Esophagus muscularis mucosa (tissue), 4 donors: ENCODE measurements at regions not wholly inside any gene's neighbourhood (a gene's known extent, or its start where the extent isn't known, plus 50 kb on each side); places are given as distances from the start of the nearest gene placed in this dataset.

Experiments
- DNase-seq: peaks from one replicate; pipeline ENCODE4 v3.0.0-alpha.2; 2017; ENCODE audit errors: extremely low spot score
- H3K27ac ChIP-seq, 4 donors: fragments of 200-600 bp; sonication (generic); replicated peaks in 1 of 4; 1 replicate in 3 of 4; 2 replicates in 1 of 4; pipeline ENCODE4 v1.5.1; 2016 to 2019; ENCODE audit warnings: mild to moderate bottlenecking in 1 of 4
- H3K27me3 ChIP-seq, 4 donors: fragments of 200-600 bp; sonication (generic); one replicate each; pipeline versions ENCODE4 v1.5.1 to v1.6.0; 2016 to 2019
- H3K36me3 ChIP-seq, 4 donors: fragments of 200-600 bp; sonication (generic); one replicate each; pipeline ENCODE4 v1.5.1; 2016 to 2019
- H3K4me1 ChIP-seq, 4 donors: fragments of 200-600 bp; sonication (generic); one replicate each; pipeline ENCODE4 v1.5.1; 2016 to 2019
- H3K4me3 ChIP-seq, 4 donors: fragments of 200-600 bp; sonication (generic); 1 replicate in 2 of 4; 2 replicates in 2 of 4; pipeline ENCODE4 v1.5.1; 2016 to 2019; ENCODE audit warnings: mild to moderate bottlenecking in 4 of 4, moderate library complexity in 1 of 4
- H3K9me3 ChIP-seq, 4 donors: fragments of 200-600 bp; sonication (generic); 1 replicate in 3 of 4; 2 replicates in 1 of 4; pipeline ENCODE4 v1.5.1; 2016 to 2019
- EP300 ChIP-seq: sonication (generic); formaldehyde crosslinking; IDR thresholded peaks from one replicate; pipeline ENCODE4 v1.6.1; 2017; ENCODE audit warnings: antibody characterized with exemption
- POLR2A ChIP-seq: fragments of 450-650 bp; IDR thresholded peaks from one replicate; pipeline ENCODE4 v1.6.1; 2017; ENCODE audit warnings: antibody characterized with exemption, moderate library complexity, mild to moderate bottlenecking, low read depth
- POLR2AphosphoS5 ChIP-seq, 2 donors: sonication (generic); formaldehyde crosslinking; IDR thresholded peaks; one replicate each; pipeline ENCODE4 v1.6.1; 2017; ENCODE audit warnings: antibody characterized with exemption in 2 of 2
- WGBS: methylation state at CpG from one replicate; pipeline ENCODE4 v1.1.5; 2018; 5-methylcytosine and 5-hydroxymethylcytosine counted together
- intact Hi-C: fragments of 100-400 bp; cut with DNase I; formaldehyde crosslinking; loops from one replicate; pipeline ENCODE4 v1.15.1; 2023
- TF ChIP-seq, protein P1 (sequence below), 3 experiments: fragments of 200-600 bp in 2 of 3; fragments of 450-650 bp in 1 of 3; sonication (generic) in 2 of 3; IDR thresholded peaks; one replicate each; pipeline ENCODE4 v1.5.1; 2017 to 2019; ENCODE audit warnings: antibody characterized with exemption in 3 of 3, mild to moderate bottlenecking in 2 of 3, moderate library complexity in 1 of 3

DNA sequence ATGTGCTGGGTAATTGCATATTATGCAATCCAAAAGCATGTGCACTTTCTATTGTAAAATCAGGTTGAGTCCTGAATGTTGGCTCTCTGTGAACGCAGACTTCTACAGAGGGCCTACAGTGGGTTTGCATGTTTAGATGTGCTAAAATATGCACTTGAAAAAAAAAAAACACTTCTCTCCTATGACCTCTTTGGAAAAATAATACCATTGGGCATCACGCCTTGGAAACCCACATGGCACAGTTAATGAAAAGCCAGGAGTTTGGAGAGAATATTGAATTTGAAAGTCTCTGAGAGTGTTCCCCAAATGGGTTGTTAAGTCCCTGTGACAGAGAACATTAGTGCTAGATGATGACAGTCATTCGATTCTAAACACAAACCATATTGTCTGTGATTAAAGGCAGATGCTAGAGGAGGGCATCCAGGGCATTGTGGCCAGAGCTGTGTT lies 710.4 kb upstream of the PIK3C3 start:
- Histone ChIP-seq H3K4me3 (no peak overlapping the region), H3K9me3 (no peaks in the 10 kb centered on the region), H3K36me3 (no peaks in the 10 kb centered on the region), H3K27me3 (no peaks in the 10 kb centered on the region), H3K4me1 (no peaks in the 10 kb centered on the region), H3K27ac (no peak overlapping the region)
- TF ChIP-seq EP300: no peak
- no peak for TF ChIP-seq POLR2AphosphoS5 (IDR thresholded peaks at IDR 0.05)
- no peak for TF ChIP-seq POLR2A
- TF ChIP-seq, protein P1, sequence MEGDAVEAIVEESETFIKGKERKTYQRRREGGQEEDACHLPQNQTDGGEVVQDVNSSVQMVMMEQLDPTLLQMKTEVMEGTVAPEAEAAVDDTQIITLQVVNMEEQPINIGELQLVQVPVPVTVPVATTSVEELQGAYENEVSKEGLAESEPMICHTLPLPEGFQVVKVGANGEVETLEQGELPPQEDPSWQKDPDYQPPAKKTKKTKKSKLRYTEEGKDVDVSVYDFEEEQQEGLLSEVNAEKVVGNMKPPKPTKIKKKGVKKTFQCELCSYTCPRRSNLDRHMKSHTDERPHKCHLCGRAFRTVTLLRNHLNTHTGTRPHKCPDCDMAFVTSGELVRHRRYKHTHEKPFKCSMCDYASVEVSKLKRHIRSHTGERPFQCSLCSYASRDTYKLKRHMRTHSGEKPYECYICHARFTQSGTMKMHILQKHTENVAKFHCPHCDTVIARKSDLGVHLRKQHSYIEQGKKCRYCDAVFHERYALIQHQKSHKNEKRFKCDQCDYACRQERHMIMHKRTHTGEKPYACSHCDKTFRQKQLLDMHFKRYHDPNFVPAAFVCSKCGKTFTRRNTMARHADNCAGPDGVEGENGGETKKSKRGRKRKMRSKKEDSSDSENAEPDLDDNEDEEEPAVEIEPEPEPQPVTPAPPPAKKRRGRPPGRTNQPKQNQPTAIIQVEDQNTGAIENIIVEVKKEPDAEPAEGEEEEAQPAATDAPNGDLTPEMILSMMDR (IDR thresholded peaks at IDR 0.05): no peak
- WGBS: 86% methylated on average over 3 of the region's 3 CpGs
- intact Hi-C loops: no loop called here
- DNase-seq: no peak

DNA sequence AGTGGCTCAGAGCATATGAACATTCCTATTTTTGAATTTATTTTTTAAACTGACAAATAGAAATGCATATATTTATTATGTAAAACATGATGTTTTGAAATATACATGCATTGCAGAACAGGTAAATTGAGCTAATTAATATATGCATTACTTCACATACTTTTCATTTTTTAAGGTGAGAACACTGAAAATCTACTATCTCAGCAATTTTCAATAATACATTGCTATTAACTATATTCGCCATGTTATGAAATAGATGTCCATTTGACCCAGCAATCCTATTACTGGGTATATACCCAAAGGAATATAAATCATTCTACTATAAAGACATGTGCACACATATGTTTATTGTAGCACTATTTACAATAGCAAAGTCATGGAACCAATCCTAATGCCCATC lies 717.7 kb upstream of the PIK3C3 start:
- TF ChIP-seq EP300 (no peak), POLR2AphosphoS5 (IDR thresholded peaks at IDR 0.05) (no peak), POLR2A (no peak)
- TF ChIP-seq, protein P1 (IDR thresholded peaks at IDR 0.05): no peak
- no peak overlapping the region for H3K27ac ChIP-seq
- H3K4me1 ChIP-seq: no peaks in the 10 kb centered on the region
- no peaks in the 10 kb centered on the region for H3K27me3 ChIP-seq
- no peak for DNase-seq
- 95% methylated on average over 1 of the region's 1 CpG for WGBS
- no peak overlapping the region for H3K4me3 ChIP-seq
- intact Hi-C loops: no loop called here
- H3K36me3 ChIP-seq: no peaks in the 10 kb centered on the region
- no peaks in the 10 kb centered on the region for H3K9me3 ChIP-seq

DNA sequence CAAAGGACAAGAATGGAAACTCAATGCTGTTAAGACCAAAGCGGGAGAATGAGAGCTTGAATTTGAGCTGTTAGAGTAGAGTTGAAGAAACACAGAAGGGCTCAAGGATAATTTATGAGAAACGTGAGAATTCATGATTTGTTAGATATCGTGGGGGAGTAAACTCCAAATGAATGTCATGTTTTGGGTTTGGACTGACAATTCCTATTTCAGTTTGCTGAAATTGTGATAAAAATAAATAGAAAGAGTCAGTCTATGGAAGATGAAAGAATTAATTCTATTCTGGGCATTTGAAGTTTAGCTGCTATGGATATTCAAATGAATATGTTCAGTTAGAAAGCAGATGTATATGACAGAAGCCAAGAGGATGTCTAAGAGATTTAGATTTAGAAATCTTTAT lies 723.4 kb upstream of the PIK3C3 start:
- Histone ChIP-seq H3K9me3 (no peaks in the 10 kb centered on the region), H3K27ac (no peak overlapping the region), H3K36me3 (no peaks in the 10 kb centered on the region), H3K27me3 (no peaks in the 10 kb centered on the region), H3K4me3 (no peak overlapping the region), H3K4me1 (no peaks in the 10 kb centered on the region)
- intact Hi-C loops: no loop called here
- DNase-seq: no peak
- 85% methylated on average over 3 of the region's 3 CpGs for WGBS
- no peak for TF ChIP-seq EP300
- no peak for TF ChIP-seq POLR2AphosphoS5 (IDR thresholded peaks at IDR 0.05)
- TF ChIP-seq, protein P1 (IDR thresholded peaks at IDR 0.05): no peak
- TF ChIP-seq POLR2A: no peak

DNA sequence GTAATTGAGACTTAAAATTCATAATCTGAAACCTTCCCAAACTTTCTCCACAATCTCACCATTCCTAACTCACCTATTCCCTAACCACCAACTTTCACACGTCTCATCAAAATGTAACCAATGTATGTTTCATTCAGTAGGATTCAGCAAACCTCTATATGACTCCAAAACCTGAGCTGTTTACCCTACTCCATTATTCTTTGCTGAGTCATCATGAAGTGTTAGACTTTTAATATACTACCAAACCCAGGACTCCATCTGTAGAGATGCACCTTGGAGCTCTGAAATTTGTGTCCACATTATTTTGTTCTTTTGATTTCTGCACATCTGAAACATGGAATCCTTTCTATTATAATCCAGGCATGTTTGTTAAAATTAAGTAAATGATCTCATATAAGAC lies 727.0 kb upstream of the PIK3C3 start:
- Histone ChIP-seq H3K27ac (no peak overlapping the region), H3K36me3 (no peaks in the 10 kb centered on the region), H3K9me3 (no peaks in the 10 kb centered on the region), H3K4me1 (no peaks in the 10 kb centered on the region), H3K27me3 (no peaks in the 10 kb centered on the region), H3K4me3 (no peak overlapping the region)
- WGBS: 75% methylated on average over 1 of the region's 1 CpG
- intact Hi-C loops: no loop called here
- no peak for DNase-seq
- TF ChIP-seq POLR2A (no peak), EP300 (no peak), POLR2AphosphoS5 (IDR thresholded peaks at IDR 0.05) (no peak)
- TF ChIP-seq, protein P1 (IDR thresholded peaks at IDR 0.05): no peak

DNA sequence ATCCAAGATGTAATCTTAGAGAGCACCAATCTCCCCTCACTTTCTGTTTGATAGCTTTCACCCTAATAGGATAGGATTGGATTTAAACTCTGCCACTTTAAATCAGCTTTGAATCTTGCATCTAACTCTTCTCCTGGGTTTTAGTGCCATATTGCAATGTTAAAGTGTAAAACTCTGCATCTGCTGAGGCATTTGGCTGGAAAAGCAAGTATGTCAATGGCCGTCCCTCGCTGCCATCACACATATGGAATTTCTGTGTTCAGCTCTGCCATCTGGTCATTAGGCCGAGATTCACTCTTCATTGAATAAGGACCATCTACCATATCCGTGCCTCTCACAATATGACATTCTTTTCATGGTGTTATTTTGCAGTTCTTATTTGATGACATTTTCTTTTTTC lies 728.1 kb upstream of the PIK3C3 start:
- Histone ChIP-seq H3K4me1 (no peaks in the 10 kb centered on the region), H3K27me3 (no peaks in the 10 kb centered on the region), H3K9me3 (no peaks in the 10 kb centered on the region), H3K36me3 (no peaks in the 10 kb centered on the region), H3K27ac (no peak overlapping the region), H3K4me3 (no peak overlapping the region)
- TF ChIP-seq EP300 (no peak), POLR2A (no peak), POLR2AphosphoS5 (IDR thresholded peaks at IDR 0.05) (no peak)
- TF ChIP-seq, protein P1 (IDR thresholded peaks at IDR 0.05): no peak
- DNase-seq: no peak
- intact Hi-C loops: no loop called here
- 88% methylated on average over 4 of the region's 4 CpGs for WGBS
